H1 (cell line): ENCODE measurements at regions not wholly inside any gene's neighbourhood (a gene's known extent, or its start where the extent isn't known, plus 50 kb on each side); places are given as distances from the start of the nearest gene placed in this dataset.

Experiments used
- CTCF ChIA-PET: fragments of 300-600 bp; sonication (Branson Sonifier 250); formaldehyde crosslinking; loops from one replicate; lab custom pipeline; 2021; ENCODE audit not compliant: partially characterized antibody; lab: Charles Lee
- POLR2A ChIA-PET: fragments of 300-600 bp; sonication (Branson Sonifier 250); formaldehyde crosslinking; loops from one replicate; lab custom pipeline; 2021; ENCODE audit warnings: inconsistent platforms; ENCODE audit not compliant: partially characterized antibody; lab: Charles Lee
- DNase-seq, 2 experiments: peaks; one replicate each; pipeline versions ENCODE4 v3.0.0 to v3.0.0-alpha.2; 2010 to 2022; ENCODE audit warnings: low spot score in 2 of 2, low read depth in 1 of 2, mixed read lengths in 1 of 2
- FAIRE-seq: peaks from 2 replicates; lab custom pipeline; 2011; peaks lifted over from hg19 to GRCh38; lab: Jason Lieb, UNC
- H2AFZ ChIP-seq: 2 replicates; pipeline ENCODE4 v1.8.1; 2012; ENCODE audit warnings: low read length, inconsistent platforms
- H2AK5ac ChIP-seq: 2 replicates; pipeline ENCODE4 v1.6.1; 2013; ENCODE audit warnings: low read depth, low read length
- H2BK120ac ChIP-seq: replicated peaks from 2 replicates; pipeline ENCODE3; 2013; ENCODE audit warnings: low read depth, low read length, inconsistent platforms
- H2BK12ac ChIP-seq: 2 replicates; pipeline ENCODE4 v1.6.1; 2013; ENCODE audit warnings: low read depth, low read length
- H2BK15ac ChIP-seq: 2 replicates; pipeline ENCODE4 v1.6.1; 2013; ENCODE audit warnings: low read length
- H2BK20ac ChIP-seq: 2 replicates; pipeline ENCODE4 v1.6.1; 2013; ENCODE audit warnings: low read length
- H2BK5ac ChIP-seq: 2 replicates; pipeline ENCODE4 v1.6.1; 2013; ENCODE audit warnings: low read depth, low read length
- H3K14ac ChIP-seq: 2 replicates; pipeline ENCODE4 v1.6.1; 2013; ENCODE audit warnings: inconsistent platforms; ENCODE audit not compliant: insufficient read length
- H3K18ac ChIP-seq: 2 replicates; pipeline ENCODE4 v1.6.1; 2013; ENCODE audit warnings: low read length; ENCODE audit errors: extremely low read depth
- H3K23ac ChIP-seq: 2 replicates; pipeline ENCODE4 v1.6.1; 2013; ENCODE audit warnings: inconsistent platforms; ENCODE audit not compliant: insufficient read length
- H3K23me2 ChIP-seq: 2 replicates; pipeline ENCODE4 v1.6.1; 2013; ENCODE audit warnings: low read depth, low read length
- H3K27ac ChIP-seq: 2 replicates; pipeline ENCODE4 v1.6.1; 2011; ENCODE audit warnings: low read depth, low read length, inconsistent platforms
- H3K27me3 ChIP-seq, 4 experiments: replicated peaks in 1 of 4; 1 replicate in 1 of 4; 2 replicates in 3 of 4; pipeline versions ENCODE4 v1.6.1 to v1.8.1; 2011 to 2013; ENCODE audit warnings: low read length in 3 of 4, mild to moderate bottlenecking in 3 of 4, inconsistent platforms in 2 of 4, mixed read lengths in 2 of 4, moderate library complexity in 1 of 4; ENCODE audit not compliant: control insufficient read depth in 3 of 4, insufficient read depth in 3 of 4; ENCODE audit errors: extremely low read depth in 1 of 4
- H3K36me3 ChIP-seq, 4 experiments: 2 replicates each; pipeline versions ENCODE4 v1.6.1 to v1.8.1; 2011 to 2013; ENCODE audit warnings: mild to moderate bottlenecking in 4 of 4, low read length in 3 of 4, moderate library complexity in 2 of 4, control low read depth in 1 of 4, inconsistent platforms in 1 of 4; ENCODE audit not compliant: insufficient read depth in 4 of 4, control insufficient read depth in 2 of 4
- H3K4ac ChIP-seq: replicated peaks from 2 replicates; pipeline ENCODE3; 2013; ENCODE audit warnings: low read length, low read depth, mixed read lengths, inconsistent platforms; ENCODE audit not compliant: insufficient read length
- H3K4me1 ChIP-seq, 4 experiments: replicated peaks in 1 of 4; 1 replicate in 1 of 4; 2 replicates in 3 of 4; pipeline versions ENCODE4 v1.6.1 to v1.8.1; 2011 to 2013; ENCODE audit warnings: low read length in 3 of 4, inconsistent platforms in 2 of 4, mixed read lengths in 1 of 4; ENCODE audit not compliant: insufficient read depth in 4 of 4, control insufficient read depth in 3 of 4
- H3K4me2 ChIP-seq, 2 experiments: 2 replicates each; pipeline versions ENCODE4 v1.6.1 to v1.8.1; 2011 to 2013; ENCODE audit warnings: low read depth in 2 of 2, low read length in 2 of 2, control low read depth in 1 of 2, inconsistent platforms in 1 of 2, mild to moderate bottlenecking in 1 of 2; ENCODE audit not compliant: insufficient read depth in 1 of 2
- H3K4me3 ChIP-seq, 4 experiments: fragments of 200-600, 300-600 bp in 1 of 4; sonication (generic), shearing (Covaris generic), sonication (Bioruptor Twin) in 1 of 4; 2 replicates each; pipeline versions ENCODE4 v1.5.1 to v1.8.1; 2011 to 2016; ENCODE audit warnings: low read length in 4 of 4, low read depth in 3 of 4, control low read depth in 2 of 4, inconsistent platforms in 2 of 4, mild to moderate bottlenecking in 2 of 4, mixed read lengths in 1 of 4, moderate library complexity in 1 of 4; ENCODE audit not compliant: insufficient read depth in 2 of 4; ENCODE audit errors: extremely low read depth in 1 of 4
- H3K56ac ChIP-seq: replicated peaks from 2 replicates; pipeline ENCODE3; 2013; ENCODE audit warnings: low read depth, mild to moderate bottlenecking, mixed read lengths, low read length, inconsistent platforms; ENCODE audit not compliant: insufficient read length
- H3K79me1 ChIP-seq: 2 replicates; pipeline ENCODE4 v1.6.1; 2013; ENCODE audit warnings: low read depth, low read length, control low read depth
- H3K79me2 ChIP-seq, 2 experiments: 2 replicates each; pipeline versions ENCODE4 v1.6.1 to v1.8.1; 2012 to 2013; ENCODE audit warnings: low read length in 2 of 2, mild to moderate bottlenecking in 2 of 2, inconsistent platforms in 1 of 2; ENCODE audit not compliant: insufficient read depth in 2 of 2, control insufficient read depth in 1 of 2
- H3K9ac ChIP-seq, 4 experiments: replicated peaks in 1 of 4; 1 replicate in 1 of 4; 2 replicates in 3 of 4; pipeline versions ENCODE4 v1.6.1 to v1.8.1; 2011 to 2013; ENCODE audit warnings: low read depth in 3 of 4, low read length in 3 of 4, control low read depth in 2 of 4, mild to moderate bottlenecking in 2 of 4, moderate library complexity in 2 of 4, inconsistent platforms in 1 of 4; ENCODE audit errors: extremely low read depth in 1 of 4
- H3K9me3 ChIP-seq, 2 experiments: 2 replicates each; pipeline versions ENCODE4 v1.6.1 to v1.8.1; 2012 to 2013; ENCODE audit warnings: mild to moderate bottlenecking in 2 of 2, moderate library complexity in 2 of 2, control low read depth in 1 of 2, inconsistent platforms in 1 of 2, low read depth in 1 of 2, low read length in 1 of 2, mixed read lengths in 1 of 2; ENCODE audit not compliant: insufficient read depth in 2 of 2
- H4K20me1 ChIP-seq, 2 experiments: replicated peaks in 1 of 2; 2 replicates each; pipeline versions ENCODE3 to v1.8.1; 2011 to 2013; ENCODE audit warnings: inconsistent platforms in 2 of 2, low read length in 2 of 2, mild to moderate bottlenecking in 1 of 2; ENCODE audit not compliant: insufficient read depth in 2 of 2, control insufficient read depth in 1 of 2
- H4K5ac ChIP-seq: 2 replicates; pipeline ENCODE4 v1.6.1; 2013; ENCODE audit warnings: low read length, low read depth, mixed read lengths, inconsistent platforms; ENCODE audit not compliant: insufficient read length
- H4K8ac ChIP-seq: 2 replicates; pipeline ENCODE4 v1.8.0; 2013; ENCODE audit warnings: mild to moderate bottlenecking, moderate library complexity, low read length, inconsistent platforms; ENCODE audit not compliant: insufficient read depth; ENCODE audit errors: extremely low read depth
- H4K91ac ChIP-seq: replicated peaks from 2 replicates; pipeline ENCODE3; 2013; ENCODE audit warnings: low read length, mixed read lengths, inconsistent platforms; ENCODE audit not compliant: insufficient read length
- CHD7 ChIP-seq: fragments of 300-600 bp; sonication (generic); IDR thresholded peaks from 2 replicates; pipeline ENCODE4 v1.7.1; 2012; ENCODE audit warnings: low read length, moderate library complexity, mild to moderate bottlenecking, inconsistent platforms; ENCODE audit not compliant: insufficient replicate concordance
- WGBS, 2 experiments: shearing (Covaris generic) in 1 of 2; methylation state at CpG; one replicate each; pipeline versions ENCODE4 v1.1.6 to v1.1.7; 2013 to 2015; ENCODE audit warnings: low lambda C conversion rate in 2 of 2, mixed read lengths in 2 of 2, inconsistent platforms in 1 of 2, low coverage in 1 of 2, missing lambda C conversion rate in 1 of 2; ENCODE audit not compliant: insufficient replicate concordance in 2 of 2, insufficient coverage in 1 of 2, insufficient read length in 1 of 2; ENCODE audit errors: extremely low coverage in 1 of 2, missing lambda C conversion rate in 1 of 2; 5-methylcytosine and 5-hydroxymethylcytosine counted together

GRCh38 chr5:53323511-53323910 lies 156.9 kb upstream of the FST start:
- WGBS, 2 experiments: 87% methylated on average over 2 of the region's 2 CpGs; no CpG with 5 or more reads in 1 of the 2 experiments
- Histone ChIP-seq H3K36me3 (no peaks in the 10 kb centered on the region), H4K20me1 (no peaks in the 10 kb centered on the region), H3K4ac (no peak overlapping the region), H4K91ac (no peak overlapping the region), H2BK15ac (no peak overlapping the region), H3K27ac (no peak overlapping the region), H4K8ac (no peak overlapping the region), H3K23ac (no peak overlapping the region), H2AFZ (no peak overlapping the region), H2BK5ac (no peak overlapping the region), H2BK120ac (no peak overlapping the region), H2AK5ac (no peak overlapping the region), H3K56ac (no peak overlapping the region), H3K9ac (no peak overlapping the region), H3K9me3 (no peaks in the 10 kb centered on the region), H2BK20ac (no peak overlapping the region), H3K23me2 (peaks cover 3% of the 10 kb centered on the region; the same call in 1 of the 2 replicates), H3K27me3 (peaks cover 0 to 1% (median 0%) of the 10 kb centered on the region in 4 experiments; a peak in 1 of 7 replicates), H3K4me2 (no peak overlapping the region), H2BK12ac (no peak overlapping the region), H3K79me1 (no peaks in the 10 kb centered on the region), H3K14ac (no peak overlapping the region), H3K4me3 (no peak overlapping the region), H4K5ac (no peak overlapping the region), H3K79me2 (no peaks in the 10 kb centered on the region), H3K18ac (no peak overlapping the region), H3K4me1 (no peaks in the 10 kb centered on the region)
- ChIA-PET POLR2A (no interaction called here), CTCF (no interaction called here)
- DNase-seq (no peak), FAIRE-seq (no peak)
- TF ChIP-seq CHD7: no peak
